GM19372 (cell line): ENCODE measurements at regions not wholly inside any gene's neighbourhood (a gene's known extent, or its start where the extent isn't known, plus 50 kb on each side); places are given as distances from the start of the nearest gene placed in this dataset.

Experiments used
- ATAC-seq: cut with Tn5 transposase; IDR thresholded peaks from one replicate; pipeline ENCODE4 v1.9.1; 2021; ENCODE audit warnings: mild to moderate bottlenecking, low read depth, moderate library complexity; ENCODE audit not compliant: unreplicated experiment

GRCh38 chr22:48755059-48755949 lies 1072.4 kb downstream of the BRD1 start:
- no peak for ATAC-seq

GRCh38 chr22:48754611-48755058 lies 1073.0 kb downstream of the BRD1 start:
- no peak for ATAC-seq

GRCh38 chr22:48753752-48754517 lies 1073.7 kb downstream of the BRD1 start:
- ATAC-seq: no peak

GRCh38 chr22:48753381-48753730 lies 1074.3 kb downstream of the BRD1 start:
- no peak for ATAC-seq

GRCh38 chr22:48752451-48753380 lies 1075.0 kb downstream of the BRD1 start:
- no peak for ATAC-seq

GRCh38 chr22:48751539-48752437 lies 1075.9 kb downstream of the BRD1 start:
- ATAC-seq: no peak

- no peak for ATAC-seq
These were observed 1076.7 kb downstream of the BRD1 start for GRCh38 chr22:48750826-48751440.

GRCh38 chr22:48750282-48750681 lies 1077.4 kb downstream of the BRD1 start:
- no peak for ATAC-seq

- no peak for ATAC-seq
These were observed 1078.0 kb downstream of the BRD1 start for GRCh38 chr22:48749555-48750227.

- no peak for ATAC-seq
These were observed 1078.7 kb downstream of the BRD1 start for GRCh38 chr22:48748860-48749554.

GRCh38 chr22:48748113-48748859 lies 1079.4 kb downstream of the BRD1 start:
- ATAC-seq: no peak

- ATAC-seq: no peak
These were observed 1080.8 kb downstream of the BRD1 start for GRCh38 chr22:48746789-48747425.

- ATAC-seq: no peak
These were observed 1081.6 kb downstream of the BRD1 start for GRCh38 chr22:48745842-48746788.

GRCh38 chr22:48744967-48745841 lies 1082.5 kb downstream of the BRD1 start:
- no peak for ATAC-seq

- no peak for ATAC-seq
These were observed 1083.4 kb downstream of the BRD1 start for GRCh38 chr22:48744283-48744641.
